ENCODE measurements at regions not wholly inside any gene's neighbourhood (a gene's known extent, or its start where the extent isn't known, plus 50 kb on each side); places are given as distances from the start of the nearest gene placed in this dataset.
A peak's percentile ranks its signal among the peaks of the same experiment; 100 is the strongest.

DNA sequence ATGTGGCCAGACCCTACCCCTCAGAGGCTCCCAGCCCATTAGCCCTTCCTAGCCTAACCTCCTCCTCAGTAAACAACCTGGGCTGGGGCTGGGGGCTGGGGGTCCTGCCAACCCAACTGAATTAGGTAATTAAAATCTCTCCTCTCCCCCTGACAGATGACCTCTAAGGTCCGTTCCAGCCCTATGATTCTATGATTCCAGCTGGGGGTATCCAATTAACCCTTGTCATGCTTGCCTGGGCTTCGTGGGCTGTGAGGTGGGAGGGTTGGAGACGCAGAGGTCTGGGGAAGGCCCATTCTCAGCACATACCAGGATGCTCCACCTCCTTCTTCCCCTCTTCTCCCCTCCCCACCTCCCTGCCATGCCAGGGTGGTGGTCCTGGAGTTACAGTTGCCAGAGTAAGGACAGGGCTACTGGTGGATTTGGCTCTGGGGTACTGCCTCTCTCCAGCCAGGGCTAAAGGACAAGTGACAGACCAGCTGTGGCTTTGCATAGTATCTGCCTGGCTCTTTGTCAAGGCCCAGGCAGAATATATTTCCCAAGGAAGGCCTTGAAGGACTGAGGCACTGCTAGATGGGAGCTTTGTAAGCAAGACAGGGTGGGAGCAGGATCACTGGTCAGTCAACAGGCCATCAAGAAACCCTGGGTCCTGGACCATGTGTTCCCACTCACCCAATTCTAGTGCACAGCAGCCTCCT is 82.1 kb downstream of the EFNB1 start:
- no peak overlapping the region for H3K4me3 Mint-ChIP-seq
- H3K27ac Mint-ChIP-seq, result peak overlapping the region; percentile 43
- peaks cover 16% of the 10 kb centered on the region for H3K4me1 Mint-ChIP-seq
- no peak for DNase-seq (ENCODE audit: low spot score in 2 of 2, unreplicated experiment in 2 of 2)
- TF ChIP-seq, protein P1, sequence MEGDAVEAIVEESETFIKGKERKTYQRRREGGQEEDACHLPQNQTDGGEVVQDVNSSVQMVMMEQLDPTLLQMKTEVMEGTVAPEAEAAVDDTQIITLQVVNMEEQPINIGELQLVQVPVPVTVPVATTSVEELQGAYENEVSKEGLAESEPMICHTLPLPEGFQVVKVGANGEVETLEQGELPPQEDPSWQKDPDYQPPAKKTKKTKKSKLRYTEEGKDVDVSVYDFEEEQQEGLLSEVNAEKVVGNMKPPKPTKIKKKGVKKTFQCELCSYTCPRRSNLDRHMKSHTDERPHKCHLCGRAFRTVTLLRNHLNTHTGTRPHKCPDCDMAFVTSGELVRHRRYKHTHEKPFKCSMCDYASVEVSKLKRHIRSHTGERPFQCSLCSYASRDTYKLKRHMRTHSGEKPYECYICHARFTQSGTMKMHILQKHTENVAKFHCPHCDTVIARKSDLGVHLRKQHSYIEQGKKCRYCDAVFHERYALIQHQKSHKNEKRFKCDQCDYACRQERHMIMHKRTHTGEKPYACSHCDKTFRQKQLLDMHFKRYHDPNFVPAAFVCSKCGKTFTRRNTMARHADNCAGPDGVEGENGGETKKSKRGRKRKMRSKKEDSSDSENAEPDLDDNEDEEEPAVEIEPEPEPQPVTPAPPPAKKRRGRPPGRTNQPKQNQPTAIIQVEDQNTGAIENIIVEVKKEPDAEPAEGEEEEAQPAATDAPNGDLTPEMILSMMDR (IDR thresholded peaks at IDR 0.05; ENCODE audit: unreplicated experiment), result no peak
- H3K36me3 Mint-ChIP-seq, result no peaks in the 10 kb centered on the region
- H3K27me3 Mint-ChIP-seq (ENCODE audit: low read depth), result no peaks in the 10 kb centered on the region
- no peaks in the 10 kb centered on the region for H3K9me3 Mint-ChIP-seq

DNA sequence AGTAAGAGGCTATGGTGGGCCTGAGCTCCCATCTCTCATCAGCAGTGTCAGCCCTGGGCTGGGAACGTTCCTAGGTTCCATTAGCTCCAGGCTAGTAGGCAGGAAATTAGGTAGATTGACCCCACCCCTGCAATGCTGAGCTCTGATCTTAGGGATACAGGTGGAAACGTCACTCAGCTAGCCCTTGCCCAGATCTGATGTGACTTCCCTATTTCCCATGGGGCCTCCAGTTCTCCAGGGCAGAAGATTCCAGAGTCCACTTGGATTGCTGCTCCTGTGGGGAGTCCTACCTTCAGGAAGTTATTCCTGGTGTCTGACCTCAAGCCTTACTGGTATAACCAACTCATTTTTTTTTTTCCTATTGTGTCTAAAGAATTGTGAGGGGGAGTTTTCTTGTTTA is 81.1 kb downstream of the EFNB1 start:
- no peaks in the 10 kb centered on the region for H3K36me3 Mint-ChIP-seq
- TF ChIP-seq, protein P1 (IDR thresholded peaks at IDR 0.05; ENCODE audit: unreplicated experiment), result no peak
- H3K27ac Mint-ChIP-seq, result no peak overlapping the region
- no peaks in the 10 kb centered on the region for H3K27me3 Mint-ChIP-seq (ENCODE audit: low read depth)
- H3K9me3 Mint-ChIP-seq, result no peaks in the 10 kb centered on the region
- H3K4me1 Mint-ChIP-seq, result peaks cover 16% of the 10 kb centered on the region
- DNase-seq (ENCODE audit: low spot score in 2 of 2, unreplicated experiment in 2 of 2), result no peak
- H3K4me3 Mint-ChIP-seq, result no peak overlapping the region

DNA sequence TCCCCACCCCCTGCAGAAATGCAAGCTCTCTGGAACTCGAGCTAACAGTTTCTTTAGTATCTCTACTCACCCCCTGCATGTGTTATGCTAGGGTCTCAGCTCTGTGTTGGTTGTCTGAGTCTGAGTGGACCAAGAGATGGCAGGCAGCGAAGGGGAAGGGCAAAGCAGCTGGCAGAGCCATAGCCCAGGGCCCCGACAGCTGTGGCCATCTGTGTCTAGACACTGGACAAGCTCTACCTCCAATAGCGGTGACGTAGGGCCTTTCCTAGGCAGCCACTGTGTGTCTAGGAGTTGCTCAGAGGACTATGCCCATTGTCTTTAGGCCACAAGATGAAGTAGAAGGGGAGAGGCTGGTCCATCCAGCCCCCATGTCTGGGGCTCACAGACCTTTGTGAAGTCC is 79.2 kb downstream of the EFNB1 start:
- Mint-ChIP-seq H3K9me3 (no peaks in the 10 kb centered on the region), H3K4me1 (peaks cover 15% of the 10 kb centered on the region), H3K4me3 (no peak overlapping the region), H3K27ac (no peak overlapping the region), H3K36me3 (no peaks in the 10 kb centered on the region), H3K27me3 (ENCODE audit: low read depth) (no peaks in the 10 kb centered on the region)
- DNase-seq (ENCODE audit: low spot score in 2 of 2, unreplicated experiment in 2 of 2), result no peak
- TF ChIP-seq, protein P1 (IDR thresholded peaks at IDR 0.05; ENCODE audit: unreplicated experiment), result no peak

DNA sequence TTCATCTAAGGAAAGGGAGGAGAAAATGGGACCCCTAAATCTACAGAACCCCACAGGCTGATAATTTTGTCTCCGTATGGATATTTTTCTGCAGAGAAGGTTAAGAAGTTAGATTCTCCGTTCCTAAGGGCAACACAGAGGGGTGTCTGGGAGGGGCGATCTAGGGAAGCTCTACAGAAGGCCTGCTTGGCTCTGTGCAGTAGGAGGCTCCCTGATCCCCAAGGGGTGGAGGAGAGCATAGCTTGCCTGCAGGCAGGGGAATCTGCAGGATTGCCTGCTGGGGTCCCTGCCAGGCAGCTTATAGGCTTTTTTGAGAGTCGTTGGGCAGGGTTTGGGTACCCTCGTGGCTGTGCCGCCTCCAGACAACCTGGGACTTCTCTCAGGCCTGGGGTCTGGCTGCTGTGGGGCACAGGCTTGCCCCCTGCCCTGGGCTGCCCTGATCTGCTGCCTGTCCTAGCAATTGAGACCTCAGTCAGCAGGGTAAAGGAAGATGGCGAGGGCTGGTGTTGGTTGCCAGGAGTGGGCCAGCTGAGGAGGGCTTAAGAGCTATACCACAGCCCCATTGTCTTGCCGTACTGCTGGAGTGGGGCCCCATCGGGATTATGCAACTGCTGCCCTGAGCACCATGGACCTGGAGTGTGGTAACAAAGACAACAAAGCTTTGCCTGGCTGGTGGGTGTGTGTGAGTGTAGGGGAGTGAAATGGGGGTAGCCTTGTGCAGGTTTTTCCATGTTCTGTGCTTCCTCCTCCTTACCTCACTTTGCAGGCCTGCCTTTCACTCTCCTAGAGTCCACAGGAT is 74.1 kb downstream of the EFNB1 start:
- H3K4me3 Mint-ChIP-seq, result no peak overlapping the region
- H3K27me3 Mint-ChIP-seq (ENCODE audit: low read depth), result no peaks in the 10 kb centered on the region
- H3K4me1 Mint-ChIP-seq, result peaks cover 30% of the 10 kb centered on the region
- TF ChIP-seq, protein P1 (IDR thresholded peaks at IDR 0.05; ENCODE audit: unreplicated experiment), result no peak
- H3K36me3 Mint-ChIP-seq, result no peaks in the 10 kb centered on the region
- DNase-seq (ENCODE audit: low spot score in 2 of 2, unreplicated experiment in 2 of 2), result no peak
- H3K9me3 Mint-ChIP-seq, result peaks cover 3% of the 10 kb centered on the region
- H3K27ac Mint-ChIP-seq, result no peak overlapping the region

GRCh38 chrX:68901519-68901918 is 72.7 kb downstream of the EFNB1 start:
- Mint-ChIP-seq H3K27ac (peak overlapping the region; percentile 71), H3K4me1 (peaks cover 41% of the 10 kb centered on the region), H3K36me3 (no peaks in the 10 kb centered on the region), H3K9me3 (peaks cover 3% of the 10 kb centered on the region), H3K27me3 (ENCODE audit: low read depth) (no peaks in the 10 kb centered on the region), H3K4me3 (no peak overlapping the region)
- TF ChIP-seq, protein P1 (IDR thresholded peaks at IDR 0.05; ENCODE audit: unreplicated experiment), result no peak
- DNase-seq (ENCODE audit: low spot score in 2 of 2, unreplicated experiment in 2 of 2), result no peak

All from mesothelial cell of epicardium (in vitro differentiated cells).